Transverse colon (tissue), 4 donors: ENCODE measurements at regions not wholly inside any gene's neighbourhood (a gene's known extent, or its start where the extent isn't known, plus 50 kb on each side); places are given as distances from the start of the nearest gene placed in this dataset.

ENCODE experiments used
- CTCF ChIP-seq, 5 experiments: fragments of 200-600 bp in 3 of 5; fragments of 450-650 bp in 2 of 5; sonication (generic) in 3 of 5; IDR thresholded peaks; 1 replicate in 2 of 5; 2 replicates in 3 of 5; pipeline ENCODE4 v1.5.1; 2016 to 2017; ENCODE audit warnings: antibody characterized with exemption in 5 of 5, inconsistent platforms in 3 of 5, mild to moderate bottlenecking in 2 of 5, moderate library complexity in 1 of 5
- EP300 ChIP-seq: sonication (generic); formaldehyde crosslinking; IDR thresholded peaks from one replicate; pipeline ENCODE4 v1.6.1; 2017; ENCODE audit warnings: antibody characterized with exemption, low read depth
- POLR2A ChIP-seq: fragments of 450-650 bp; IDR thresholded peaks from one replicate; pipeline ENCODE4 v1.6.1; 2016; ENCODE audit warnings: antibody characterized with exemption, mild to moderate bottlenecking, moderate library complexity
- POLR2AphosphoS5 ChIP-seq, 3 donors: sonication (generic); formaldehyde crosslinking; IDR thresholded peaks; one replicate each; pipeline ENCODE4 v1.6.1; 2016; ENCODE audit warnings: antibody characterized with exemption in 3 of 3

GRCh38 chr11:33444835-33445594 is 187.8 kb downstream of the HIPK3 start:
- TF ChIP-seq CTCF (IDR thresholded peaks at IDR 0.05) (no peak), POLR2AphosphoS5 (IDR thresholded peaks at IDR 0.05) (no peak), POLR2A (no peak), EP300 (no peak)
